ENCODE measurements at regions not wholly inside any gene's neighbourhood (a gene's known extent, or its start where the extent isn't known, plus 50 kb on each side); places are given as distances from the start of the nearest gene placed in this dataset.

DNA sequence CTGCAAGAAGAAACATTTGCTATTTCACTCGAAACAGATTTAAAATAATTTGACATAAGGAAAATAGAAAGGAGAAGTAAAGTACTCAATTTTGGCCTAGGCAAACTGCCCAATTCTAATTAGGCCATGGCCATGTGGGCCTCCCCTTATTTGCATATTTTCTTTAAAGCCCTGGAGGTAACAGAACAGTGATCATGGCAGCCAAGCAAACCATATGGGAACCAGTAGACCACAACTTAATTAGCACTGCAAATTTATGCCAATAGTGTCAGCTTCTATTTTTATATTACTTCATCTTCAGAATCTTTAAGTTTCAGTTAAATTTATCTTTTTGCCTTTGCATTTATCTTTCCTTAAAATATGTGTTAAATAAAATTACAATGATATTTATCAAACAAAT lies 63.3 kb upstream of the THSD7A start:
- no peak for DNase-seq

GRCh38 chr7:11896663-11897062 lies 64.7 kb upstream of the THSD7A start:
- no peak for DNase-seq

DNA sequence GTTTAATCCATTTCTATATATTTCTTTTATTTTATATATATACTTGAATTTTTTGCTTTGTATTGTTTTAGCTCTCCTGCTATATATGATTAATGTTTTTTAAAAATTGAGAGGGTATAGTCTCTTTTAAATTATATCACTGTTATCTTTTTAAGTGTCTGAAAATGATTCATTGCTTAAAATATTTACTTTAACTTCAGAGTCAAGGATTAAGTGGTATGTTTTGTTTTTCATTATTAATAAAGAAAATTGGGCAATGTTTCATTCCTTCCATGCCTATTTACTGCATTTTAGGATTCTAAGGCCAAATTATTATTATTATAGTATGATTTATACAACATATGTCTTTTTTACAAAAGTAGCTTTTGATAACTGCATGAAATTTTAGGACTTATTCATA lies 67.2 kb upstream of the THSD7A start:
- DNase-seq, result no peak

- no peak for DNase-seq
These were observed 78.3 kb upstream of the THSD7A start for GRCh38 chr7:11910253-11910652.

GRCh38 chr7:11911900-11912299 lies 79.9 kb upstream of the THSD7A start:
- no peak for DNase-seq

DNA sequence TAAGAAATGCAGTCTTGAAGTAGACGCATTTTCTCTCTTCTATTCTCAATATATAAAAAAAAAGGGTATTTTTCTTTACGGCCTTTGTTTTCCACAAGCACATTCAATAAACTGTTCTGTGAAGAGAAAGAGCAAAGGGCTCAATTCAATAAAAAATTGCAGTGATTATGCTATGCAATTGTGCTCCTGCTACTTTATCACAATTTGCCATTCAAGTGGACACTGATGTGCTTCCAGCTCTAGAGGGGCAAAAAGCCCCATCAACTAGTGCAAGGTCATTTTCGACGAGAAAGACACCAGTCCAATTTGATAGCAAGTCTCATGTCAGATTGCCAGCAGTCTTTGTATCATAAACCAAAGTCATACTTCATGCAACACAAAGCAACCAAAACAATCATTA lies 82.6 kb upstream of the THSD7A start:
- DNase-seq, result no peak

DNA sequence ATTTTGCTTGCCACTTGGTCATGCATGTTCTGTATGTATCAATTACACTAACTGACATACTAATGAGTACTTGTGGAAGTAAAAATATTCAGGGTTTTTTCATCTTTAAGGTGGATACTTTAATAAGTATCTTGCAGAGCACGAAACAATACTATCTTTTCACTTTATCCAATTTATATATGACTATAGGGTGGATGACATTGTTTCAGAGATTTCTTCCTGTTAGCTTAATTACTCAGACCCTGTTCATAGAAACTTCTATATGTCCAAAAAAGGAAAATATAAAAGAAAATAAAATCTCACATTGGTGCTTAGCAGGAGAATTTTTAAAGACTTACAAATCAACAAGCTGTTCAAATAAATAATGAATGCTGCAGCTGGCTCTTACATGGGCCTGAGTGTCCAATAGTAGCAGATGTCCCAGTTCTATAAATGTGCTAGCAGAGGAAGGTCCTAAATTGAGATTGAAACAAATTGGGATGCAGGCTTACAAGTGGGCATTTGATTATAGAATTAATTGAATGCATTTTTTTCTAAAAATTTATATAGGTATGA lies 91.5 kb upstream of the THSD7A start:
- no peak for DNase-seq

DNA sequence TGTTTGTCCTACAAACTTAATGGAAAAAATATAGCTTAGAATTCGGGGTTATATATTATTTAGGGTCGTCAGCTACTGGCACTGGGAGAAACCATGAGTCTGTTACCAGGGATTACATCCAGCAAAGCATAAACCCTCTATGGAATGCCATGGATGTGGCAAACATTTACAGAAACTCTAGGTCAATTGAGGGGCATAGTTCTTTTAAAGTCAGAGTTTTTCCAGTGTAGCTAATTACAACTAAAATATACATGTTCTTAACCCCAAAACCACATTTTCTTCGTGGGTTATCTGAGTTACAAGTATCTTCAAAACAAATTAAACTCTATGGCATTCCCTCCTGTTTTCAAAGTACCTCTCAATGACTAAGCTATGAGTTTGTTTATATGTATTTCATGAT lies 99.3 kb upstream of the THSD7A start:
- DNase-seq, result no peak

- DNase-seq, result no peak
These were observed 102.8 kb upstream of the THSD7A start for GRCh38 chr7:11934796-11935195.

GRCh38 chr7:11935905-11936304 lies 103.9 kb upstream of the THSD7A start:
- no peak for DNase-seq

GRCh38 chr7:11946794-11947193 lies 114.8 kb upstream of the THSD7A start:
- no peak for DNase-seq

- DNase-seq, result no peak
These were observed 118.3 kb upstream of the THSD7A start for GRCh38 chr7:11950281-11950680.

GRCh38 chr7:11950942-11951341 lies 118.9 kb upstream of the THSD7A start:
- no peak for DNase-seq

GRCh38 chr7:11951909-11952308 lies 119.9 kb upstream of the THSD7A start:
- DNase-seq, result no peak

GRCh38 chr7:11952972-11953371 lies 121.0 kb upstream of the THSD7A start:
- no peak for DNase-seq

- no peak for DNase-seq
These were observed 125.0 kb upstream of the THSD7A start for GRCh38 chr7:11956991-11957390.

DNA sequence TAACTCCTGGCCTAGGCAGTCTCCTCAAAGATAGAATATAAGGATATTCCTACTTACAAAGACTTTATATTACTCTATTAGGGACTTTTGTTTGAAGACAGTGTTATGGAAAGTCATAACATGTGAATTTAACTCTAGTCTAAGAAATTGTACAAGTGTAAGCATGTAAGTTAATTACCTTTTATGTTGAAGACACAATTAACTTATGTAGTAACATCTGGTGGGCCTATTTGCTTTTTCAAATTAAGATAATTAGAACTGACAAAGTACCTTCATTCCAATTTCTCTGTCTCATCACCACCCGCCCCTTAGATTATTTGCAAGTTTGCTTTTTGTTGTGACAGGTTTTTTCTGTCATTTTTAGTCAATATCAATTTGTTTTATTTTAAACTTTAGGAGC lies 126.0 kb upstream of the THSD7A start:
- DNase-seq, result no peak

DNA sequence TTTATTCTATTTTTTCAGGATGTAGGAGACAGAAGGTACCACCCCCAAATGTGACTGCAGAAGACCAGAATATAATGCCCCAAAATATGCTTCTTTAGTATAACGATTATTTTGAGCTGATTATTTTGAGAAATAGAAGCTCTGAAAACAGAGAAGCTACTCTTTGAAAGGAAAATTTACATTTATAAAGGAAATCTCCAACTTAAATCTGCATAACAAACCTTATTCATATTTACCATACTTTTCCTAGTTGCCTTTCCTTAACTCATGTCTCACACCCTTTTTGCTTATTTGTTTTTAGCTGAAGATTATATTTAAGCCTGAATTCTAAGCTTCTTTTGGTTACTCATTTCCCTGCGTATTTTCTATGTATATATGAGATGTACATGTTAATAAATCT lies 127.1 kb upstream of the THSD7A start:
- DNase-seq, result no peak

DNA sequence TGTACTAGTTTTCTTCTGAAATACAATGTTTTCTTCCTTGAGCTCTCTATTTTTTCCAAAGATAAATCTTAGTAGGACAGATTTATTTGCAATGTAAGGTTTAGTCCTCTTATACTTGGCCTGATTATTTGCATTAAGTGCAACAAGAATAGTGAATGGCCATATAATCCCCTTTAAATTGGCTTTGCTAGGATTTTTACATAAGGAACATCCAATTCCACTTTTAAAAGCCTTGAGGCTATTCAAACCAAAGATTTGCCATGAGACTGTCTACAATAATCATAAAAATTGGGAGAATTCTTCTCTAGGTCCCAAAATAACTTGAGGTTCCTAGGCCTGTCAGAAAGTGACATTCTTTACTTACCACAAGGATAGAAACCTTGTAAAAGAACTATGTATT lies 128.6 kb upstream of the THSD7A start:
- DNase-seq, result no peak

DNA sequence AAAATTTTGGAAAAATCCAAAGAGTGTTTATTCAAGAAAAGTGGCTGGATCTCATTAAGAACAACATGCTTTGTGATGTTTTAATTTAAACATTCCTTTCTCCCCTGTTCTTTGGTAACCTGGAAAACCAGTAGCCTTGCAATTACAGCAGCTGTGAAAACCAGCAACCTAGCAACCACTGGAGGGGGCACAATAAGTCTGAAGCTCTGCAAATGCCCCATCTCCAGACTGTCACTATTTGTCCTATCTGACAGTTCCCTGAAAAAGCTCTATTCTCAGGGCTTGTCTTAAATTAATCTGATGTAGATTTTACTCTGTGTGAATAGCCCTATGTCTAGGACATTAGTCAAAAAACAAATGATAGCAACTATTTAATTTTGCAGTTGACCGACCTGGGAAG lies 137.6 kb upstream of the THSD7A start:
- DNase-seq, result no peak

GRCh38 chr7:11970132-11970531 lies 138.1 kb upstream of the THSD7A start:
- no peak for DNase-seq

- DNase-seq, result no peak
These were observed 153.4 kb upstream of the THSD7A start for GRCh38 chr7:11985376-11985775.

GRCh38 chr7:11985971-11986370 lies 154.0 kb upstream of the THSD7A start:
- DNase-seq, result no peak

DNA sequence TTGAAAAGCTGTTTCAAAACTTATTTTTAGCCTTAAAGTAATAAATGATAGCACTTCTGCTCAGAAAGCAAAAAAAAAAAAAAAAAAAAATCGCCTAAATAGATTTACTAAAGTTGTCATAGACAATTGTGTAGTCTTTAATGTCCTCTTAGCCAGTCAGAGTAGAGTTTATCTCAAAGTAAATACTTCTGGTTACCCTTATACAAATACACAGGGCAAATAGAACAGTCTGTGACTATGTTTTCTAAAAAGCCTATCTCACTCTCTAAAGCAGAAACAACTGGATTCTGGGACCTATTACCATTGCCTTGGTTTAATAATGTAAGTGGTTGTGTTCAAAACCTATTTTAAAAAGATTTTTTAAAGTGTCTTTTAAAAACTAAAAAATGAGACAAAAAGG lies 156.2 kb upstream of the THSD7A start:
- DNase-seq, result no peak

DNA sequence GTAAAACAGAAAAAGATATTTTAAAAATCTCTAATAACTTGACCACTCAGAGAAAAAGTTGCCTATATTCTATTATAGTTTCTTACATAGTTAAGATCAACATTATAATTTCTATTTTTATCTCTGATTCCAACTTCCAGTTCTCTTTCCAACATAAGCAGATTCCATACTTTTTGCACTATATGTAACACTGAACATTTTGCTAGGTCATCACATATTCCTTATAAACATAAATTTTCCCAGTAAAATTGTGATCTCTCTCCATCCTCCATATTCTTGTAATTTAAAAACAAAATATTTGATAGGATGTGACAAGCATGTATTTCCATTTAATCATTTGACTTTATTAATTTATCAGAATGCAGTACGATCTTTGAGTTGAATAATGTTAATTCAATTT lies 170.4 kb upstream of the THSD7A start:
- DNase-seq, result no peak

DNA sequence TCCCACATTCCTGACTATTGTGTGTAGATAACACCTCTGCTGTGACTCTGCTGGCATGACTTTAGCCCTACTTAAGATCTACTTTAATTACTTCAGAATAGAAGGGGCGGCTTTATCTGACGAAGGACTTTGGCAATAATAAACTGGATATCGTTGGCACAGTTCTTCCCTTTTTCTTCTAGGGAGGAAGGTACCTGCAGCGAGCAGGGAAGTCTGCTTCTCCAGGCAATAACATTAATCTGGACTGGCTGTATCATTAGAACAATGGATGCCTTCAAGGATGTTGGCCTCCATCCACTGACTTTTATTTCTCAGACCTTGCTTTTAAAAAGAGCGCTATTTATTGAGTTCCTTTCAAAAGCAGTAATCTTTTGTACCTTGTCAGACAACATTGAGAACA lies 172.6 kb upstream of the THSD7A start:
- DNase-seq, result no peak

Measured in NCI-H1092 (cell line).